PC-9 (cell line): ENCODE measurements at regions not wholly inside any gene's neighbourhood (a gene's known extent, or its start where the extent isn't known, plus 50 kb on each side); places are given as distances from the start of the nearest gene placed in this dataset.

Experiments used
- EZH2 ChIP-seq: fragments of 200-600 bp; sonication (generic); IDR thresholded peaks from 2 replicates; pipeline ENCODE4 v1.8.0; 2017; ENCODE audit warnings: antibody characterized with exemption, low read depth
- TF ChIP-seq, protein P1 (sequence below): fragments of 200-600 bp; sonication (generic); conservative IDR thresholded peaks from 2 replicates; pipeline ENCODE4 v1.6.1; 2017; ENCODE audit warnings: mixed run types, antibody characterized with exemption, mild to moderate bottlenecking, moderate library complexity

DNA sequence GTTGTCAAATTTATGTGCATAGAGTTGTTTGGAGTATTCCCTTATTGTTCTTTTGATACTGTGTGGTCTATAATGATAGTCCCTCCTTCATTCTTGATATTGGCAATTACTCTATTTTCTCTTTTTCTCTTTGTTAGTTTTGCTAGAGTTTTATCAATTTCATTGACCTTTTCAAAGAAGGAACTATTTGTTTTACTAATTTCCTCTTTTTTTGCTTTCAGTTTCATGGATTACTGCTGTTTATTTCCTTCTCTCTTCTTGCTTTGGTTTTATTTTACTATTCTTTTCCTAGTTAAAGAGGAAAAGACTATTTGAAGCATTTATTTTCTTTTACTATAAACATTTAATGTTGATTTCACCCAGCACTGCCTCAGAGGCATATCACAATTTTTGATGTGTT is 250.9 kb upstream of the PELI2 start:
- TF ChIP-seq, protein P1, sequence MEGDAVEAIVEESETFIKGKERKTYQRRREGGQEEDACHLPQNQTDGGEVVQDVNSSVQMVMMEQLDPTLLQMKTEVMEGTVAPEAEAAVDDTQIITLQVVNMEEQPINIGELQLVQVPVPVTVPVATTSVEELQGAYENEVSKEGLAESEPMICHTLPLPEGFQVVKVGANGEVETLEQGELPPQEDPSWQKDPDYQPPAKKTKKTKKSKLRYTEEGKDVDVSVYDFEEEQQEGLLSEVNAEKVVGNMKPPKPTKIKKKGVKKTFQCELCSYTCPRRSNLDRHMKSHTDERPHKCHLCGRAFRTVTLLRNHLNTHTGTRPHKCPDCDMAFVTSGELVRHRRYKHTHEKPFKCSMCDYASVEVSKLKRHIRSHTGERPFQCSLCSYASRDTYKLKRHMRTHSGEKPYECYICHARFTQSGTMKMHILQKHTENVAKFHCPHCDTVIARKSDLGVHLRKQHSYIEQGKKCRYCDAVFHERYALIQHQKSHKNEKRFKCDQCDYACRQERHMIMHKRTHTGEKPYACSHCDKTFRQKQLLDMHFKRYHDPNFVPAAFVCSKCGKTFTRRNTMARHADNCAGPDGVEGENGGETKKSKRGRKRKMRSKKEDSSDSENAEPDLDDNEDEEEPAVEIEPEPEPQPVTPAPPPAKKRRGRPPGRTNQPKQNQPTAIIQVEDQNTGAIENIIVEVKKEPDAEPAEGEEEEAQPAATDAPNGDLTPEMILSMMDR = no peak
- no peak for TF ChIP-seq EZH2
